Endodermal cell (in vitro differentiated cells): ENCODE measurements at regions not wholly inside any gene's neighbourhood (a gene's known extent, or its start where the extent isn't known, plus 50 kb on each side); places are given as distances from the start of the nearest gene placed in this dataset.

ENCODE experiments used
- DNase-seq: peaks from one replicate; pipeline ENCODE4 v3.0.0-alpha.2; 2017
- H3K27ac ChIP-seq: 2 replicates; pipeline ENCODE4 v1.5.1; 2013; ENCODE audit warnings: mild to moderate bottlenecking, low read depth, low read length, moderate library complexity
- H3K27me3 ChIP-seq: 2 replicates; pipeline ENCODE4 v1.6.1; 2013; ENCODE audit warnings: mild to moderate bottlenecking, low read length, moderate library complexity; ENCODE audit not compliant: insufficient read depth, control insufficient read depth, poor library complexity, severe bottlenecking
- H3K36me3 ChIP-seq: 2 replicates; pipeline ENCODE4 v1.7.0; 2013; ENCODE audit warnings: mild to moderate bottlenecking, low read length, moderate library complexity; ENCODE audit not compliant: control insufficient read depth, insufficient read depth
- H3K4me1 ChIP-seq: one replicate; pipeline ENCODE4 v1.7.0; 2013; ENCODE audit warnings: low read length; ENCODE audit not compliant: control insufficient read depth, insufficient read depth
- H3K4me3 ChIP-seq: 2 replicates; pipeline ENCODE4 v1.5.1; 2013; ENCODE audit warnings: mild to moderate bottlenecking, low read length, moderate library complexity
- H3K9ac ChIP-seq: 2 replicates; pipeline ENCODE4 v1.6.1; 2013; ENCODE audit warnings: mild to moderate bottlenecking, low read length, moderate library complexity; ENCODE audit not compliant: poor library complexity, severe bottlenecking; ENCODE audit errors: extremely low read depth
- H3K9me3 ChIP-seq: 2 replicates; pipeline ENCODE4 v1.6.1; 2013; ENCODE audit warnings: mild to moderate bottlenecking, low read length, moderate library complexity; ENCODE audit not compliant: control insufficient read depth
- H3K27ac Mint-ChIP-seq: 2 replicates; pipeline ENCODE4 v1.8.0; 2020; ENCODE audit warnings: mixed read lengths
- H3K27me3 Mint-ChIP-seq: 2 replicates; pipeline ENCODE4 v1.8.0; 2021; ENCODE audit warnings: mild to moderate bottlenecking, mixed read lengths; ENCODE audit not compliant: insufficient read depth
- H3K36me3 Mint-ChIP-seq: 2 replicates; pipeline ENCODE4 v1.8.0; 2020; ENCODE audit warnings: low read depth, mixed read lengths
- H3K4me1 Mint-ChIP-seq: 2 replicates; pipeline ENCODE4 v1.8.0; 2020; ENCODE audit warnings: mixed read lengths
- H3K4me3 Mint-ChIP-seq: 2 replicates; pipeline ENCODE4 v1.8.0; 2020; ENCODE audit warnings: mild to moderate bottlenecking, moderate library complexity, mixed read lengths
- H3K9me3 Mint-ChIP-seq: 2 replicates; pipeline ENCODE4 v1.8.0; 2020; ENCODE audit warnings: mild to moderate bottlenecking, mixed read lengths
- WGBS, 2 experiments: methylation state at CpG; one replicate each; pipeline versions ENCODE4 v1.1.5 to v1.1.7; 2013; ENCODE audit warnings: missing lambda C conversion rate in 2 of 2, mixed read lengths in 1 of 2; ENCODE audit not compliant: insufficient coverage in 1 of 2, insufficient read length in 1 of 2; 5-methylcytosine and 5-hydroxymethylcytosine counted together
- TF ChIP-seq, protein P1 (sequence below): fragments of 200-600 bp; sonication (generic); conservative IDR thresholded peaks from 2 replicates; pipeline ENCODE4 v1.5.0; 2021; ENCODE audit warnings: antibody characterized with exemption, mild to moderate bottlenecking

DNA sequence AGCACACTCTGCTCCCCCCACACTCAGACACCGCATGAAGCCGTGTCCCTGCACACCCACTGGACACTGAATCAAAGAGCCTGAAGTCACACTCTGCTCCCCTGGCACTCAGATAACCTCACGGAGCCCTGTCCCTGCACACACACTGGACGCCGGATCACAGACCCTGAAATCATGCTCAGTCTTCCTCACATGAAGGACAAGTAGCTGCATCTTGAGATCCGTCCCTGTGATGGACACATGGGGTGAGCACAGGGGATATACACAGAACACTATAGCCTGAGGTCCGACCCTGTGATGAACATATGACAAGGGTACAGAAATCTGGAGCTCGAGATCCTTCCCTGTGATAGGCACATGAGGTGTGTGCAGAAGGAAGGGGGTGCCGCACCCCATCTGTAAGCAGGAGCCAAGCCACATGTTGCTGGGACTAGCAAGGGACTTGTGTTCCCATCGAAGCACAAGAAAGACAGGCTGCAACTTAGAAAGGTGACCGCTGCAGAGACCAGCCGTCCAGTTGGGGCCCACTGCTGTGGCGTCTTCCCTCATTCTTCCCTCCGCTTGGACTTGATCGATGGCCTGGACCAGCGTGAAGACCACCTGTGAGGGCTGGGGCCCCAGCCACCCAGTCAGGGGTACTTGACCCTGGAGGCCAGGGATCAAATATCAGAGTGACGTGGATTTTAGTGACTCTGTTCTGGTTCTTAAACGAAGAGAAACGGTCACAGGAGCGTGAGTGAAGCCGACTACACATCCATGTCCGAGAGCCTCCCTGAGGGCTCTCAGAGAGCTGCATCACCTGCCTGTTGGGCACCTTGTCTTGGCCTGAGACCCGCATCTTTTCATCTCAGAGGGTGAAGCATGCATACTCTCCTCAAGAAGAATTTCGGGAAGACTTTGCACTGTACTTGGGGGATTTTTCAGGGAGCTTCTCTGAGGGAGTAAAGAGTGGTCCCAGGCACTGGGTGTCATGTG, 391.7 kb upstream of the SALL3 start:
- WGBS, 2 experiments = 85 to 91% methylated on average over 16 to 24 of the region's 24 CpGs

DNA sequence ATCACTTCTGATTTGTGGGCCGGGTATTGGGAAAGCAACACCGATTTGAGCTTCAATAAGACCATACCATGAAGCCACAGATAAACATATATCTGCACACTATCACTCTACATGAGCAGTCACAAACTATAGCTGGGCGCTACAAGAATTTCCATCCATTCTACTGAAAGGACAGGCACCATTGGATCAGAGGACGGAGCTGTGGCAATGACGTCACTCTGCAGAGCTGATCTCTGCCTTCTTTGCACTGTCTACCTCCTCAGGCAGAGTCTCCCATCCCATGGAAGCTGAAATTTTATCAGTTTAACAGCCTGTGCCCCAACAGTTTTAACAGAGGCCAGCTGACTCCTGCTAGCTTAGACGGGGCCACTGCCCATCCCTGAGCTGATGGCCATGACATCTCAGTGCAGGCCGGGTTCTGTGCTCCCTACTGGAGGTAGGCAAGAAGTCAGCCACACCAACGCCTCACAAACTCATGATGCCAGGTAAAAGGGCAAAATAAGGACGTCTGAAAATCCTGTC, 389.6 kb upstream of the SALL3 start:
- no peaks in the 10 kb centered on the region for H3K36me3 ChIP-seq
- no peak overlapping the region for H3K4me3 ChIP-seq
- no peak overlapping the region for H3K27ac Mint-ChIP-seq
- H3K9ac ChIP-seq = no peak overlapping the region
- H3K4me1 ChIP-seq = no peaks in the 10 kb centered on the region
- H3K27ac ChIP-seq = no peak overlapping the region
- no peaks in the 10 kb centered on the region for H3K36me3 Mint-ChIP-seq
- peaks cover 22% of the 10 kb centered on the region for H3K9me3 Mint-ChIP-seq
- H3K4me3 Mint-ChIP-seq = no peak overlapping the region
- 88 to 96% methylated on average over 8 to 9 of the region's 9 CpGs for WGBS, 2 experiments
- DNase-seq = no peak
- H3K4me1 Mint-ChIP-seq = no peaks in the 10 kb centered on the region
- TF ChIP-seq, protein P1, sequence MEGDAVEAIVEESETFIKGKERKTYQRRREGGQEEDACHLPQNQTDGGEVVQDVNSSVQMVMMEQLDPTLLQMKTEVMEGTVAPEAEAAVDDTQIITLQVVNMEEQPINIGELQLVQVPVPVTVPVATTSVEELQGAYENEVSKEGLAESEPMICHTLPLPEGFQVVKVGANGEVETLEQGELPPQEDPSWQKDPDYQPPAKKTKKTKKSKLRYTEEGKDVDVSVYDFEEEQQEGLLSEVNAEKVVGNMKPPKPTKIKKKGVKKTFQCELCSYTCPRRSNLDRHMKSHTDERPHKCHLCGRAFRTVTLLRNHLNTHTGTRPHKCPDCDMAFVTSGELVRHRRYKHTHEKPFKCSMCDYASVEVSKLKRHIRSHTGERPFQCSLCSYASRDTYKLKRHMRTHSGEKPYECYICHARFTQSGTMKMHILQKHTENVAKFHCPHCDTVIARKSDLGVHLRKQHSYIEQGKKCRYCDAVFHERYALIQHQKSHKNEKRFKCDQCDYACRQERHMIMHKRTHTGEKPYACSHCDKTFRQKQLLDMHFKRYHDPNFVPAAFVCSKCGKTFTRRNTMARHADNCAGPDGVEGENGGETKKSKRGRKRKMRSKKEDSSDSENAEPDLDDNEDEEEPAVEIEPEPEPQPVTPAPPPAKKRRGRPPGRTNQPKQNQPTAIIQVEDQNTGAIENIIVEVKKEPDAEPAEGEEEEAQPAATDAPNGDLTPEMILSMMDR = no peak
- H3K27me3 ChIP-seq = no peaks in the 10 kb centered on the region
- no peaks in the 10 kb centered on the region for H3K27me3 Mint-ChIP-seq
- peaks cover 14% of the 10 kb centered on the region for H3K9me3 ChIP-seq

More for the DNA sequence above, 391.7 kb upstream of the SALL3 start:
- H3K27ac Mint-ChIP-seq = no peak overlapping the region
- Histone ChIP-seq H3K4me1 (no peaks in the 10 kb centered on the region), H3K9ac (no peak overlapping the region), H3K36me3 (no peaks in the 10 kb centered on the region), H3K9me3 (no peaks in the 10 kb centered on the region), H3K4me3 (no peak overlapping the region), H3K27me3 (no peaks in the 10 kb centered on the region), H3K27ac (no peak overlapping the region)
- H3K4me3 Mint-ChIP-seq = no peak overlapping the region
- TF ChIP-seq, protein P1 = no peak
- H3K36me3 Mint-ChIP-seq = no peaks in the 10 kb centered on the region
- no peaks in the 10 kb centered on the region for H3K4me1 Mint-ChIP-seq
- peaks cover 7% of the 10 kb centered on the region for H3K9me3 Mint-ChIP-seq
- DNase-seq = no peak
- no peaks in the 10 kb centered on the region for H3K27me3 Mint-ChIP-seq

DNA sequence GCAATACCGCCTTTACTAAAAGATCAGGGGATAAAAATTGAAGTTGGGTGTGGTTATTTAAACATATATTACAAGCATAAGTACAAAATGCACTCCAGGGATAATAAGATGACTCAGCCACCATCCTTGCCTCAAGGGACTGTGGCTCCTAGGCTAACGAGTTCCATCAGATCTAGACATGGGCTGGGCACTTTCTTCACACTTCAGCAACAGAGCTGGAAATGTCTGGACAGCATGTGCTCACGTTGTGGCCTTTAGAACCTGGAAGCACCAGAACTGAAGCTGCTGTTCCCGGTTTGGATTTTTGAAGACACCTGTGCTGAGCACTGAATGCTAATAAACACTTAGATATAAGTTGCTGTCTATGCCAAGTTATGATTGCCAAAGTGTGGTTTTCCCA, 384.2 kb upstream of the SALL3 start:
- Histone ChIP-seq H3K9ac (no peak overlapping the region), H3K9me3 (peaks cover 14% of the 10 kb centered on the region), H3K36me3 (no peaks in the 10 kb centered on the region), H3K4me1 (no peaks in the 10 kb centered on the region), H3K27ac (no peak overlapping the region), H3K4me3 (no peak overlapping the region), H3K27me3 (no peaks in the 10 kb centered on the region)
- no peak for DNase-seq
- Mint-ChIP-seq H3K27ac (no peak overlapping the region), H3K4me1 (no peaks in the 10 kb centered on the region), H3K4me3 (no peak overlapping the region), H3K27me3 (no peaks in the 10 kb centered on the region), H3K9me3 (peaks cover 24% of the 10 kb centered on the region), H3K36me3 (no peaks in the 10 kb centered on the region)
- 96 to 100% methylated on average over 3 of the region's 4 CpGs for WGBS, 2 experiments
- TF ChIP-seq, protein P1 = no peak
